ENCODE measurements at regions not wholly inside any gene's neighbourhood (a gene's known extent, or its start where the extent isn't known, plus 50 kb on each side); places are given as distances from the start of the nearest gene placed in this dataset.

DNA sequence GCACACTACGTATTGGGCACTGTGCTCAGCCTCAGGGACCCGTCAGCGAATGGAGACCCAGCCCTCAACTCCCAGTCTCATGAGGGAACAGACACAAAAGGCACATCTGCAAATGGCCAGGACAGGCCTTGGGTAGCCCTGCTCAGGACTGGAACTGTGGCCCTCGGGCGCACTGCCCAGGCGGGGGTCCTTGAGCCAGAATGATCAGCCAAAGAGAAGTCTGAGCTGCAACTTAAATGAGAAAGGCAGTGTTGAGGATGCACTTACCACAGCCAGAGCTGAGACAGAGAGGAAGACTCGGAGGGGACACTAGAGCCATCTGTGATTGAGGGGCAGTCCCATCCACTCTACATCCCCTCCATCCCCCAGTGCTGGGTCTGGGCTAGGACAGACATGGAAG is 117.3 kb downstream of the C16orf95 start:
- Mint-ChIP-seq H3K36me3 (ENCODE audit: low read depth) (no peaks in the 10 kb centered on the region), H3K27ac (peak overlapping the region; percentile 7), H3K4me3 (no peak overlapping the region)

DNA sequence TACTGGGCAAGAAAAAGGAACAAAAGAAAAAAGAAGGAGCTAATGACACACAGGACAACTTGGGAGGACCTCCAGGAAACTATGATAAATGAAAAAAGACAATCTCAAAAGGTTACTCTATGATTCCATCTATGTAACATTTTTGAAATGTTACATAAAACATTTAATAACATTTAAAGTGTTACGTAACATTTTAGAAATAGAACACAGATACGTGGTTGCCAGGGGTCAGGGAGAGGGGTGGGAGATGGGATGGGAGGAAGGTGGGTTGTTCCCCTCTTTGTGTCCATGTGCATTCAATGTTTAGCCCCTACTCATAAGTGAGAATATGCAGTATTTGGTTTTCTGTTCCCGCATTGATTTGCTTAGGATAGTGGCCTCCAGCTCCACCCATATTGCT is 116.6 kb downstream of the C16orf95 start:
- Mint-ChIP-seq H3K4me1 (peaks cover 13% of the 10 kb centered on the region), H3K36me3 (ENCODE audit: low read depth) (no peaks in the 10 kb centered on the region), H3K4me3 (no peak overlapping the region), H3K9me3 (peaks cover 3% of the 10 kb centered on the region), H3K27me3 (ENCODE audit: insufficient read depth) (peaks cover 5% of the 10 kb centered on the region), H3K27ac (no peak overlapping the region)
- no peak overlapping the region for H3K9ac ChIP-seq (ENCODE audit: extremely low read depth, low read length, poor library complexity, severe bottlenecking)
- DNase-seq: no peak
- TF ChIP-seq, protein P1, sequence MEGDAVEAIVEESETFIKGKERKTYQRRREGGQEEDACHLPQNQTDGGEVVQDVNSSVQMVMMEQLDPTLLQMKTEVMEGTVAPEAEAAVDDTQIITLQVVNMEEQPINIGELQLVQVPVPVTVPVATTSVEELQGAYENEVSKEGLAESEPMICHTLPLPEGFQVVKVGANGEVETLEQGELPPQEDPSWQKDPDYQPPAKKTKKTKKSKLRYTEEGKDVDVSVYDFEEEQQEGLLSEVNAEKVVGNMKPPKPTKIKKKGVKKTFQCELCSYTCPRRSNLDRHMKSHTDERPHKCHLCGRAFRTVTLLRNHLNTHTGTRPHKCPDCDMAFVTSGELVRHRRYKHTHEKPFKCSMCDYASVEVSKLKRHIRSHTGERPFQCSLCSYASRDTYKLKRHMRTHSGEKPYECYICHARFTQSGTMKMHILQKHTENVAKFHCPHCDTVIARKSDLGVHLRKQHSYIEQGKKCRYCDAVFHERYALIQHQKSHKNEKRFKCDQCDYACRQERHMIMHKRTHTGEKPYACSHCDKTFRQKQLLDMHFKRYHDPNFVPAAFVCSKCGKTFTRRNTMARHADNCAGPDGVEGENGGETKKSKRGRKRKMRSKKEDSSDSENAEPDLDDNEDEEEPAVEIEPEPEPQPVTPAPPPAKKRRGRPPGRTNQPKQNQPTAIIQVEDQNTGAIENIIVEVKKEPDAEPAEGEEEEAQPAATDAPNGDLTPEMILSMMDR (conservative IDR thresholded peaks at IDR 0.05): no peak
- no peak overlapping the region for H3K4me3 ChIP-seq (ENCODE audit: low read length)
- H3K27ac ChIP-seq (ENCODE audit: low read depth, low read length): no peak overlapping the region
- H3K36me3 ChIP-seq (ENCODE audit: control insufficient read depth, insufficient read depth, low read length): no peaks in the 10 kb centered on the region
- H3K9me3 ChIP-seq (ENCODE audit: control insufficient read depth, low read length): no peaks in the 10 kb centered on the region
- WGBS, 2 experiments (ENCODE audit: insufficient coverage in 1 of 2, insufficient read length in 1 of 2): 89 to 94% methylated on average over 1 to 3 of the region's 3 CpGs
- H3K27me3 ChIP-seq (ENCODE audit: control insufficient read depth, insufficient read depth, low read length, poor library complexity, severe bottlenecking): no peaks in the 10 kb centered on the region
- H3K4me1 ChIP-seq (ENCODE audit: control insufficient read depth, insufficient read depth, low read length): no peaks in the 10 kb centered on the region

More for the DNA sequence above, 117.3 kb downstream of the C16orf95 start:
- no peak overlapping the region for H3K27ac ChIP-seq (ENCODE audit: low read depth, low read length)
- Mint-ChIP-seq H3K27me3 (ENCODE audit: insufficient read depth) (peaks cover 5% of the 10 kb centered on the region), H3K4me1 (peaks cover 13% of the 10 kb centered on the region), H3K9me3 (peaks cover 3% of the 10 kb centered on the region)
- no peak for DNase-seq
- H3K4me3 ChIP-seq (ENCODE audit: low read length): no peak overlapping the region
- TF ChIP-seq, protein P1 (conservative IDR thresholded peaks at IDR 0.05): no peak
- no peaks in the 10 kb centered on the region for H3K36me3 ChIP-seq (ENCODE audit: control insufficient read depth, insufficient read depth, low read length)
- no peaks in the 10 kb centered on the region for H3K27me3 ChIP-seq (ENCODE audit: control insufficient read depth, insufficient read depth, low read length, poor library complexity, severe bottlenecking)
- no peak overlapping the region for H3K9ac ChIP-seq (ENCODE audit: extremely low read depth, low read length, poor library complexity, severe bottlenecking)
- no peaks in the 10 kb centered on the region for H3K4me1 ChIP-seq (ENCODE audit: control insufficient read depth, insufficient read depth, low read length)
- H3K9me3 ChIP-seq (ENCODE audit: control insufficient read depth, low read length): no peaks in the 10 kb centered on the region
- WGBS, 2 experiments (ENCODE audit: insufficient coverage in 1 of 2, insufficient read length in 1 of 2): 80 to 83% methylated on average over 6 to 7 of the region's 7 CpGs

DNA sequence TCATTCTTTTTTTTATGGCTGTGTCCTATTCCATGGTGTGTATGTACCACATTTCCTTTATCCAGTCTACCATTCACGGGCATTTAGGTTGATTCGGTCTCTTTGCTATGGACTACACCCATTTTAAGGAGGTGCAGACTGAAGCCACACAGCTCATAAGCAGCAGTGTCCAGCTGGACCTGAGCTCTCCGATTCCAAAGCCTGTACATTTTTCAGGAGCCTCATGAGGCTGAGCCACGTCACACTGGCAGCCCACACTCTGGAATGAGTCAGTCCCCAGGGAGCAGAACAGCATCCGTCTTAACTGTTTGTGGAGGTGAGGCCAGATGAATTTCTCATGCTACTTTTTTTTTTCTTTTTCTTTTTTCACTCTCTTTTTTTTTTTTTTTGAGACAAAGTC is 116.1 kb downstream of the C16orf95 start:
- TF ChIP-seq, protein P1 (conservative IDR thresholded peaks at IDR 0.05): no peak
- Mint-ChIP-seq H3K4me1 (peaks cover 13% of the 10 kb centered on the region), H3K9me3 (peaks cover 3% of the 10 kb centered on the region), H3K27me3 (ENCODE audit: insufficient read depth) (peaks cover 5% of the 10 kb centered on the region), H3K4me3 (no peak overlapping the region), H3K36me3 (ENCODE audit: low read depth) (no peaks in the 10 kb centered on the region), H3K27ac (no peak overlapping the region)
- DNase-seq: no peak
- Histone ChIP-seq H3K4me1 (ENCODE audit: control insufficient read depth, insufficient read depth, low read length) (no peaks in the 10 kb centered on the region), H3K36me3 (ENCODE audit: control insufficient read depth, insufficient read depth, low read length) (no peaks in the 10 kb centered on the region), H3K27me3 (ENCODE audit: control insufficient read depth, insufficient read depth, low read length, poor library complexity, severe bottlenecking) (no peaks in the 10 kb centered on the region), H3K9me3 (ENCODE audit: control insufficient read depth, low read length) (no peaks in the 10 kb centered on the region), H3K27ac (ENCODE audit: low read depth, low read length) (no peak overlapping the region), H3K4me3 (ENCODE audit: low read length) (no peak overlapping the region), H3K9ac (ENCODE audit: extremely low read depth, low read length, poor library complexity, severe bottlenecking) (no peak overlapping the region)
- 87 to 92% methylated on average over 5 of the region's 5 CpGs for WGBS, 2 experiments (ENCODE audit: insufficient coverage in 1 of 2, insufficient read length in 1 of 2)

All from endodermal cell (in vitro differentiated cells).